ENCODE measurements at regions not wholly inside any gene's neighbourhood (a gene's known extent, or its start where the extent isn't known, plus 50 kb on each side); places are given as distances from the start of the nearest gene placed in this dataset.

DNA sequence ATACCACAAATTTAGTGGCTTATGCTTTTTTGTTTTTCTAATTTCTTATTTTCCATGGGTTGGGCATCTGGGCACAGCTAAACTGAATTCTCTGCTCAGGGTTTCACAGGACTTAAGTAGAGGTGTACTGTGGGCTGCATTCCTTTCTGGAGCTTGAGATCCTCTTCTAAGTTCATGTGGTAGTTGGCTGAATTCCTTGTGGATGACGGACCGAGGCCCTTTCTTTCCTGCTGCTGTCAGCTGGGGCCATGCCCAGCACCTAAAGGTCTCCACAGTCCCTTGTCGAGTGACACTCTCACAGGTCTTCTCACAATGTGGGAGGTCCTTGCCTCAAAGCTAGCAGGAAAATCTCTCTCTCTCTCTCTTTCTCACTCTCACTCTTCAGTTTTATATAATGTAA, 433.5 kb upstream of the LRATD1 start:
- no peak for TF ChIP-seq CTCF (optimal IDR thresholded peaks at IDR 0.05 in 1 of 3, IDR thresholded peaks at IDR 0.05 in 1 of 3, conservative IDR thresholded peaks at IDR 0.05 in 1 of 3; ENCODE audit: extremely low read depth in 1 of 3, insufficient read depth in 2 of 3, low read length in 3 of 3)
- no peak for TF ChIP-seq EZH2 (IDR thresholded peaks at IDR 0.05; ENCODE audit: low read length)
